ENCODE measurements at regions not wholly inside any gene's neighbourhood (a gene's known extent, or its start where the extent isn't known, plus 50 kb on each side); places are given as distances from the start of the nearest gene placed in this dataset.
"Not testable (repeated sequence)": the region's sequence is repeated elsewhere in the genome, so short reads cannot be mapped to it uniquely, and the experiment has no call there.

- Histone ChIP-seq H3K4me2 (ENCODE audit: extremely low read depth, insufficient read depth, low read length) (no peak overlapping the region), H3K79me2 (ENCODE audit: control insufficient read depth, insufficient read depth, low read length) (no peaks in the 10 kb centered on the region), H4K20me1 (ENCODE audit: control insufficient read depth, extremely low read depth, insufficient read depth, low read length) (no peaks in the 10 kb centered on the region), H3K36me3 (ENCODE audit: control insufficient read depth, insufficient read depth, low read length) (no peaks in the 10 kb centered on the region), H3K9ac (ENCODE audit: insufficient read depth, low read length) (no peak overlapping the region), H3K27ac (ENCODE audit: insufficient read depth, low read length) (no peak overlapping the region), H3K9me3 (ENCODE audit: control insufficient read depth, insufficient read depth, low read depth, low read length) (no peaks in the 10 kb centered on the region), H3K27me3 (ENCODE audit: control insufficient read depth, insufficient read depth, low read length) (no peaks in the 10 kb centered on the region), H3K4me1 (ENCODE audit: control insufficient read depth, extremely low read depth, insufficient read depth, low read length) (no peaks in the 10 kb centered on the region), H2AFZ (ENCODE audit: low read length) (no peak overlapping the region), H3K4me3 (replicated peaks in 1 of 4; ENCODE audit: control extremely low read depth in 1 of 4, insufficient read depth in 1 of 4, low read depth in 3 of 4, low read length in 4 of 4) (no peak overlapping the region)
- DNase-seq (ENCODE audit: low read depth in 2 of 2), result no peak
- TF ChIP-seq EZH2 (IDR thresholded peaks at IDR 0.05; ENCODE audit: low read length, missing control alignments), result no peak
- no peak for TF ChIP-seq CTCF (conservative IDR thresholded peaks at IDR 0.05 in 1 of 2, IDR thresholded peaks at IDR 0.05 in 1 of 2; ENCODE audit: low read depth in 1 of 2, low read length in 2 of 2)
Observed at GRCh38 chr11:87634331-87634730, 540.9 kb downstream of the RAB38 start.

GRCh38 chr11:87628957-87629356, 546.3 kb downstream of the RAB38 start:
- Histone ChIP-seq H3K36me3 (ENCODE audit: control insufficient read depth, insufficient read depth, low read length) (no peaks in the 10 kb centered on the region), H3K9ac (ENCODE audit: insufficient read depth, low read length) (no peak overlapping the region), H3K4me3 (replicated peaks in 1 of 4; ENCODE audit: control extremely low read depth in 1 of 4, insufficient read depth in 1 of 4, low read depth in 3 of 4, low read length in 4 of 4) (no peak overlapping the region), H3K27ac (ENCODE audit: insufficient read depth, low read length) (no peak overlapping the region), H4K20me1 (ENCODE audit: control insufficient read depth, extremely low read depth, insufficient read depth, low read length) (no peaks in the 10 kb centered on the region), H3K27me3 (ENCODE audit: control insufficient read depth, insufficient read depth, low read length) (no peaks in the 10 kb centered on the region), H3K79me2 (ENCODE audit: control insufficient read depth, insufficient read depth, low read length) (no peaks in the 10 kb centered on the region), H2AFZ (ENCODE audit: low read length) (no peak overlapping the region), H3K4me2 (ENCODE audit: extremely low read depth, insufficient read depth, low read length) (no peak overlapping the region), H3K4me1 (ENCODE audit: control insufficient read depth, extremely low read depth, insufficient read depth, low read length) (no peaks in the 10 kb centered on the region), H3K9me3 (ENCODE audit: control insufficient read depth, insufficient read depth, low read depth, low read length) (no peaks in the 10 kb centered on the region)
- no peak for TF ChIP-seq EZH2 (IDR thresholded peaks at IDR 0.05; ENCODE audit: low read length, missing control alignments)
- DNase-seq (ENCODE audit: low read depth in 2 of 2), result no peak

GRCh38 chr11:87628026-87628580, 547.1 kb downstream of the RAB38 start:
- H3K4me3 ChIP-seq (replicated peaks in 1 of 4; ENCODE audit: control extremely low read depth in 1 of 4, insufficient read depth in 1 of 4, low read depth in 3 of 4, low read length in 4 of 4), result no peak overlapping the region
- no peaks in the 10 kb centered on the region for H3K36me3 ChIP-seq (ENCODE audit: control insufficient read depth, insufficient read depth, low read length)
- DNase-seq (ENCODE audit: low read depth in 2 of 2), result no peak
- no peaks in the 10 kb centered on the region for H3K79me2 ChIP-seq (ENCODE audit: control insufficient read depth, insufficient read depth, low read length)
- H4K20me1 ChIP-seq (ENCODE audit: control insufficient read depth, extremely low read depth, insufficient read depth, low read length), result no peaks in the 10 kb centered on the region
- H3K27ac ChIP-seq (ENCODE audit: insufficient read depth, low read length), result no peak overlapping the region
- H3K9me3 ChIP-seq (ENCODE audit: control insufficient read depth, insufficient read depth, low read depth, low read length), result no peaks in the 10 kb centered on the region
- H3K4me2 ChIP-seq (ENCODE audit: extremely low read depth, insufficient read depth, low read length), result no peak overlapping the region
- no peaks in the 10 kb centered on the region for H3K4me1 ChIP-seq (ENCODE audit: control insufficient read depth, extremely low read depth, insufficient read depth, low read length)
- TF ChIP-seq EZH2 (IDR thresholded peaks at IDR 0.05; ENCODE audit: low read length, missing control alignments) (no peak), CTCF (conservative IDR thresholded peaks at IDR 0.05 in 1 of 2, IDR thresholded peaks at IDR 0.05 in 1 of 2; ENCODE audit: low read depth in 1 of 2, low read length in 2 of 2) (no peak)
- H3K27me3 ChIP-seq (ENCODE audit: control insufficient read depth, insufficient read depth, low read length), result no peaks in the 10 kb centered on the region
- H2AFZ ChIP-seq (ENCODE audit: low read length), result no peak overlapping the region
- H3K9ac ChIP-seq (ENCODE audit: insufficient read depth, low read length), result no peak overlapping the region

- not testable (repeated sequence) for DNase-seq (ENCODE audit: low read depth in 2 of 2); H3K27ac ChIP-seq (ENCODE audit: insufficient read depth, low read length); H3K9ac ChIP-seq (ENCODE audit: insufficient read depth, low read length); H3K27me3 ChIP-seq (ENCODE audit: control insufficient read depth, insufficient read depth, low read length); H4K20me1 ChIP-seq (ENCODE audit: control insufficient read depth, extremely low read depth, insufficient read depth, low read length); H3K36me3 ChIP-seq (ENCODE audit: control insufficient read depth, insufficient read depth, low read length); H3K9me3 ChIP-seq (ENCODE audit: control insufficient read depth, insufficient read depth, low read depth, low read length); H3K4me2 ChIP-seq (ENCODE audit: extremely low read depth, insufficient read depth, low read length); H2AFZ ChIP-seq (ENCODE audit: low read length); H3K4me3 ChIP-seq (replicated peaks in 1 of 4; ENCODE audit: control extremely low read depth in 1 of 4, insufficient read depth in 1 of 4, low read depth in 3 of 4, low read length in 4 of 4); H3K79me2 ChIP-seq (ENCODE audit: control insufficient read depth, insufficient read depth, low read length); H3K4me1 ChIP-seq (ENCODE audit: control insufficient read depth, extremely low read depth, insufficient read depth, low read length)
Observed at GRCh38 chr11:87623531-87624365, 551.5 kb downstream of the RAB38 start.
